NCI-H1092 treated with DMSO at 0.1 percent for 48 hours (cell line): ENCODE measurements at regions not wholly inside any gene's neighbourhood (a gene's known extent, or its start where the extent isn't known, plus 50 kb on each side); places are given as distances from the start of the nearest gene placed in this dataset.
A peak's percentile ranks its signal among the peaks of the same experiment; 100 is the strongest.

ENCODE experiments used
- DNase-seq: peaks from one replicate; lab custom pipeline; 2025; lab: John Stamatoyannopoulos, UW

DNA sequence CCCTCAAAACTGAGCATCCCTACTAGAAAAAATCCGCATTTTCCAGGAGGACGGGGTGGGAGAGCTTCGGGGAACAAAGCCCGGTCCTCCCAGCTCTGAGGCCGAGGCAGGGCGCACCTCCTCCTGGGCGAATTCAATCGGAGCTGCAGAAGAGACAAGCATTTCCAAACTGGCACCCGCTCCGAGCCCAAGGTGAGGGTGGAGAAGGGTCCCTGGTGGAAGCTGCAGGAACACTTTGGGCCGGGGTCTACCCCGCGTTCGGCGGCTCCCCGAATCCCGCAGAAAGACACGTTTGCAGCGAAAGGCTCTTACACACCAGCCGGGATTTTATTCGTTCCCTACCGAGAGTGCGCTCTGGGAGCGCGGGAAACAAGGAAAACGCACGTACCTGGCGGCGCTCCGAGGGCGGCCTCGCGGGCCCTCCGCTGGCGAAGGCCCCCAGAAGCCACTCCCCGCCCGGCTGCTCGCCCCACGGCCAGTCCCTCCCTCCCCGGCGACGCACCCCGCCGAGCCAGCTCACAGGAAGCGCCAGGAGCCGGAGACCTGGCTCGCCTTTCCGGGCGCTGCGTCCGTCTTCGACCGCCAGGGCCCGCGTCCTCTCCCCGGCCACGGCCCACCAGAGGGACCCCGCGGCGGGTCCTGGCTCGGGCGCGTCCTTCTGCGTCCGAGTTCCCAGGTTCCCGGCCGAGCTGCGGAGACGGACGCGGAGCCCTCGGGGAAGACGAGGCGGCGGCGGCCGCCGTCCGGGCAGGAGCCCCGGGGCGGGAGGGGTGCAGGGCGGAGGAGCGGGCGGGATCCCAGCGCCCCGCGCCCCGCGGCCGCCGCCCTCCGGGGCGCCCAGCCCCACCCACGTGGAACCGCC, 49.8 kb upstream of the BAHCC1 start:
- DNase-seq = peak; percentile 78
